ENCODE measurements at regions not wholly inside any gene's neighbourhood (a gene's known extent, or its start where the extent isn't known, plus 50 kb on each side); places are given as distances from the start of the nearest gene placed in this dataset.
A peak's percentile ranks its signal among the peaks of the same experiment; 100 is the strongest.

DNA sequence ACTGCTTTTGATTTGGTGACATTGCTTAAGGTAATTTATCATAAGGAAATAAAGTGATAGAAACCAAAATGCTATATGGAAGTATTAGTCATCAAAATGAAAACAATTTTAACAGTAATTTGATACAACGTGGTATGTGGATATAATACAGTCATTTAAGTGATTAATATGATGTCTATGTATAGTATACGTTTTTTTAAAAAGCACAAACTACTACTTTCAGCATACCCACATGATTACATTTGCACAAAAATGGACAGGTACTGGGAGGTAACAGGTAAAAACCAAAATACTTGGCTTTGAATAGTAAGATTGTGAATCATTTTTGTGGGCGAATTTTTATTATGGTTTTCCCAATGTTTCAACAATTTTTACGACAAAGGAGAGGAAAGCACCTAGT, 97.6 kb downstream of the OGFRL1 start:
- Histone ChIP-seq H3K9me3 (no peaks in the 10 kb centered on the region), H3K4me3 (replicated peaks in 1 of 3) (no peak overlapping the region), H3K4me1 (peaks cover 20 to 34% of the 10 kb centered on the region in 2 donors), H3K36me3 (peaks cover 0 to 4% of the 10 kb centered on the region in 2 donors), H3K27me3 (no peaks in the 10 kb centered on the region), H3K27ac (peak overlapping the region in 1 of 3 donors; percentile 9)
- intact Hi-C loops (cut with DNase I), result no loop called here
- WGBS, 2 donors, result 86 to 91% methylated on average over 4 of the region's 4 CpGs
- TF ChIP-seq, protein P1, sequence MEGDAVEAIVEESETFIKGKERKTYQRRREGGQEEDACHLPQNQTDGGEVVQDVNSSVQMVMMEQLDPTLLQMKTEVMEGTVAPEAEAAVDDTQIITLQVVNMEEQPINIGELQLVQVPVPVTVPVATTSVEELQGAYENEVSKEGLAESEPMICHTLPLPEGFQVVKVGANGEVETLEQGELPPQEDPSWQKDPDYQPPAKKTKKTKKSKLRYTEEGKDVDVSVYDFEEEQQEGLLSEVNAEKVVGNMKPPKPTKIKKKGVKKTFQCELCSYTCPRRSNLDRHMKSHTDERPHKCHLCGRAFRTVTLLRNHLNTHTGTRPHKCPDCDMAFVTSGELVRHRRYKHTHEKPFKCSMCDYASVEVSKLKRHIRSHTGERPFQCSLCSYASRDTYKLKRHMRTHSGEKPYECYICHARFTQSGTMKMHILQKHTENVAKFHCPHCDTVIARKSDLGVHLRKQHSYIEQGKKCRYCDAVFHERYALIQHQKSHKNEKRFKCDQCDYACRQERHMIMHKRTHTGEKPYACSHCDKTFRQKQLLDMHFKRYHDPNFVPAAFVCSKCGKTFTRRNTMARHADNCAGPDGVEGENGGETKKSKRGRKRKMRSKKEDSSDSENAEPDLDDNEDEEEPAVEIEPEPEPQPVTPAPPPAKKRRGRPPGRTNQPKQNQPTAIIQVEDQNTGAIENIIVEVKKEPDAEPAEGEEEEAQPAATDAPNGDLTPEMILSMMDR (IDR thresholded peaks at IDR 0.05), result no peak
- TF ChIP-seq POLR2A (IDR thresholded peaks at IDR 0.05), result no peak
- no peak for DNase-seq

DNA sequence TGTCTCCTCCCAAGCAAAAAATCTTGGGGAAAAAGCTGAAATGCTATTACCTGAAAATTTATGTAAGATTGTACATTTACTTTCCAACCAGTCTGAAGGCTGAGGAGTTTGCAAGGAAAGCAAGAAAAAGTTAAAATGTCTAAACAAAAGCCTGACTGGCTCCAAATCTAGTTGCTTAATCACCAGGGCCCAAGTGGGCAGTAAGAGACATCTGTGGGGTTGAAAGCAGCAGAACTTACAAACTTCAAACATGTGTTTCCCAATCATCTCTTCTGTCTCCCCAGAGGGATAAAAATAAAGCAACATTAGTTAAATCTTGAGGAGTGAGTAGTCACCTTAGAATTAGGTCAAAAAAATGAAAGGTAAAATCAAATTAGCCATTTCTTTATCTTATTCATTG, 98.6 kb downstream of the OGFRL1 start:
- H3K4me1 ChIP-seq, result peaks cover 20 to 39% of the 10 kb centered on the region in 2 donors
- no peak overlapping the region for H3K4me3 ChIP-seq (replicated peaks in 1 of 3)
- H3K36me3 ChIP-seq, result peaks cover 0 to 4% of the 10 kb centered on the region in 2 donors
- DNase-seq, result no peak
- H3K27ac ChIP-seq, result peak overlapping the region in 2 of 3 donors; percentile 27 to 35
- H3K27me3 ChIP-seq, result no peaks in the 10 kb centered on the region
- H3K9me3 ChIP-seq, result no peaks in the 10 kb centered on the region
- TF ChIP-seq, protein P1 (IDR thresholded peaks at IDR 0.05), result no peak
- TF ChIP-seq POLR2A (IDR thresholded peaks at IDR 0.05), result no peak
- intact Hi-C loops (cut with DNase I), result no loop called here

DNA sequence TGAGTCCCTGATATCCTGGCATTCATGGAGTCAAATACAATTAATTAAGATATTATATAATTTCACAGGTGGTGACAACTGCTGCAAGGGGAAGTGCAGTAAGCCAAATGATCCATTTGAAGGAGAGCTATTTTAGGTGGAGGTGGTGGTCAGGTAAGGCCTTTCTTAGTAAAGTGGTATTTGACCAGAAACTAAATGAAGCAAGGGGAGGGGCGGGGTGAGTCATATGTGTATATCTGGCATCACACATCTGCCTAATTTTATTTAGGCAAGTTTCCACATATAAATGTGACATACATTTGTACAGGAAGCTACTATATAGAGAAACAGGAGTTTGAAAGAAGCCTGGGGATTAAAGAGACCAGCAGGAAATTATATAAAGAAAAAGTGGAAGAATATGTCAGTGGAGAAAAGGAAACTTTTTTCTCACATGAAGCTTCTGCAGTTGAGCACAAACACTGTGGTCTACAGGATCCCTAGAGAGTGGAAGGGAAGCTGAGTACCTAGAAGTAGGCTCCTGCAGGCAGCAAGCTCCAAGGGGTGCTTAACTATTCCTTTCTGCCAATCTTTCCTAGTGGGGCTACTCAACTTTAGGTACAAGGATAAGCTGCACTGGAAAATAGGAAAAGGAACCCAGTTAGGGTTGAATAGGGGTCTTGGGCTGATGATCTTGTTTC, 99.6 kb downstream of the OGFRL1 start:
- TF ChIP-seq, protein P1 (IDR thresholded peaks at IDR 0.05), result no peak
- TF ChIP-seq POLR2A (IDR thresholded peaks at IDR 0.05), result no peak
- peak overlapping the region; percentile 11 to 35 (median 27) for H3K27ac ChIP-seq
- intact Hi-C loops (cut with DNase I), result no loop called here
- H3K4me1 ChIP-seq, result peaks cover 22 to 45% of the 10 kb centered on the region in 2 donors
- H3K27me3 ChIP-seq, result no peaks in the 10 kb centered on the region
- WGBS, 2 donors, result 91 to 98% methylated on average over 1 of the region's 1 CpG
- no peaks in the 10 kb centered on the region for H3K9me3 ChIP-seq
- no peak overlapping the region for H3K4me3 ChIP-seq (replicated peaks in 1 of 3)
- no peak for DNase-seq
- H3K36me3 ChIP-seq, result peaks cover 0 to 3% of the 10 kb centered on the region in 2 donors

DNA sequence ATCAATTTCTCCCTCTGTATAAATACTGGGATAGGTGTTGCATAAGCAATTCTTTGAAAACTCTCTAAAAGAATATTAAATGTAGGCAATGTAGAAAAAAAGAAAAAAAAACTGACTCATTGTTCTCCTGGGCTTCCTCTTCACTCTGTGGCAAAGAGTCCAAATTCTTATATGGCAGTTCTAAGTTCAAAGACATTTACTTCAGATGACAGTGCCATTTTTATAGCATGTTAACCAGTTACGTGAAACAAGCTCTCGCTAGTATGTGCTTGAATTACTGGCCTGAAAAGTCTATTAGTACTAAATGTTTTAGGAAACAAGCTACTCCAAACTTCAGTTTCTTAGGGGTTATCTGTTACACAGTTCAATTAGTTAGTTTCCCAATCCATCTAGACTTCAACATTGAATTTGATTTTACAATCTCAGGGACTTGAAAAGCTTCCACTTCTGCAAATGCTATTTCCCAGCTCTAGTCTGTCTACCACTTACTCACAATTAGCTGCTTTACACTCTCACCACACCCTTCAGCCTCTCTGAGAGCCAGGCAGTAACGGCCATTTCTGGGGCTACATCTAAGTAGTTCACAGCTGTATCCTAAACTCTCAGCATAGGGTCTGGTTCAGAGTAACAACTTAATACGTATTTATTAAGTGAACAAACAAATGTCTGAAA, 100.4 kb downstream of the OGFRL1 start:
- Histone ChIP-seq H3K27me3 (no peaks in the 10 kb centered on the region), H3K27ac (peak overlapping the region in 1 of 3 donors; percentile 35), H3K4me1 (peaks cover 30 to 53% of the 10 kb centered on the region in 2 donors), H3K9me3 (no peaks in the 10 kb centered on the region), H3K36me3 (no peaks in the 10 kb centered on the region), H3K4me3 (replicated peaks in 1 of 3) (no peak overlapping the region)
- no peak for TF ChIP-seq POLR2A (IDR thresholded peaks at IDR 0.05)
- TF ChIP-seq, protein P1 (IDR thresholded peaks at IDR 0.05), result no peak
- 69 to 71% methylated on average over 4 of the region's 4 CpGs for WGBS, 2 donors
- intact Hi-C loops (cut with DNase I), result no loop called here
- DNase-seq, result no peak

GRCh38 chr6:71391126-71391525, 102.5 kb downstream of the OGFRL1 start:
- WGBS, 2 donors, result 84 to 88% methylated on average over 1 of the region's 1 CpG

More at GRCh38 chr6:71391126-71391525, 102.5 kb downstream of the OGFRL1 start:
- DNase-seq, result no peak
- Histone ChIP-seq H3K9me3 (no peaks in the 10 kb centered on the region), H3K27me3 (no peaks in the 10 kb centered on the region), H3K4me1 (peaks cover 50 to 65% of the 10 kb centered on the region in 2 donors), H3K27ac (no peak overlapping the region), H3K36me3 (no peaks in the 10 kb centered on the region), H3K4me3 (replicated peaks in 1 of 3) (no peak overlapping the region)
- intact Hi-C loops (cut with DNase I), result no loop called here
- no peak for TF ChIP-seq POLR2A (IDR thresholded peaks at IDR 0.05)
- TF ChIP-seq, protein P1 (IDR thresholded peaks at IDR 0.05), result no peak

Data from thyroid gland (tissue), 4 donors.